WTC11 (cell line): ENCODE measurements at regions not wholly inside any gene's neighbourhood (a gene's known extent, or its start where the extent isn't known, plus 50 kb on each side); places are given as distances from the start of the nearest gene placed in this dataset.

ENCODE experiments used
- ATAC-seq: fragments of 200-7000 bp; cut with Tn5 transposase; 2 replicates; pipeline ENCODE4 v1.10.0; 2021; ENCODE audit warnings: mild to moderate bottlenecking, moderate library complexity
- CTCF ChIA-PET: fragments of 300-600 bp; sonication (Branson Sonifier 250); formaldehyde crosslinking; loops from one replicate; lab custom pipeline; 2021; ENCODE audit warnings: antibody characterized with exemption; lab: Charles Lee
- POLR2A ChIA-PET: fragments of 350-600 bp; sonication (Branson Sonifier 250); formaldehyde crosslinking; loops from one replicate; lab custom pipeline; 2021; ENCODE audit warnings: antibody characterized with exemption; lab: Charles Lee
- DNase-seq: peaks from one replicate; pipeline ENCODE4 v3.0.0; 2021; ENCODE audit warnings: low spot score
- H3K27ac Mint-ChIP-seq: 2 replicates; pipeline ENCODE4 v1.8.0; 2021; ENCODE audit warnings: mixed read lengths
- H3K27me3 Mint-ChIP-seq: 2 replicates; pipeline ENCODE4 v1.8.0; 2021; ENCODE audit warnings: low read depth, mild to moderate bottlenecking, moderate library complexity, mixed read lengths
- H3K36me3 Mint-ChIP-seq: 2 replicates; pipeline ENCODE4 v1.8.0; 2021; ENCODE audit warnings: mixed read lengths
- H3K4me1 Mint-ChIP-seq: 2 replicates; pipeline ENCODE4 v1.8.0; 2022; ENCODE audit warnings: mixed read lengths
- H3K4me3 Mint-ChIP-seq: 2 replicates; pipeline ENCODE4 v1.8.0; 2021; ENCODE audit warnings: mild to moderate bottlenecking, moderate library complexity, mixed read lengths
- H3K9me3 Mint-ChIP-seq: 2 replicates; pipeline ENCODE4 v1.8.0; 2021; ENCODE audit warnings: mixed read lengths
- EMX1 ChIP-seq: fragments of 250-450 bp; sonication (Bioruptor Pico); IDR thresholded peaks from 2 replicates; pipeline ENCODE4 v1.8.0; 2021; ENCODE audit warnings: mild to moderate bottlenecking
- ESRRA ChIP-seq: sonication (generic); formaldehyde crosslinking; IDR thresholded peaks from 2 replicates; pipeline ENCODE4 v1.8.1; 2022; ENCODE audit warnings: mild to moderate bottlenecking, missing genetic modification reagents, borderline replicate concordance
- ETV6 ChIP-seq: sonication (generic); formaldehyde crosslinking; IDR thresholded peaks from 2 replicates; pipeline ENCODE4 v1.8.1; 2022; ENCODE audit warnings: mild to moderate bottlenecking, missing genetic modification reagents
- FOXJ3 ChIP-seq: sonication (generic); formaldehyde crosslinking; IDR thresholded peaks from 2 replicates; pipeline ENCODE4 v1.9.0; 2021; ENCODE audit warnings: missing genetic modification reagents, mild to moderate bottlenecking, borderline replicate concordance
- IRF2 ChIP-seq: sonication (generic); formaldehyde crosslinking; IDR thresholded peaks from 2 replicates; pipeline ENCODE4 v1.8.0; 2022; ENCODE audit warnings: low read depth, missing genetic modification reagents, borderline replicate concordance
- KAT7 ChIP-seq: sonication (generic); formaldehyde crosslinking; IDR thresholded peaks from 2 replicates; pipeline ENCODE4 v1.8.1; 2023; ENCODE audit warnings: missing genetic modification reagents, mild to moderate bottlenecking, borderline replicate concordance
- MYBL2 ChIP-seq: sonication (generic); formaldehyde crosslinking; IDR thresholded peaks from 2 replicates; pipeline ENCODE4 v1.8.1; 2023; ENCODE audit warnings: mild to moderate bottlenecking, moderate library complexity, missing genetic modification reagents
- RORB ChIP-seq: fragments of 250-450 bp; sonication (Bioruptor Pico); IDR thresholded peaks from 2 replicates; pipeline ENCODE4 v1.9.0; 2021; ENCODE audit warnings: mild to moderate bottlenecking
- ZNF219 ChIP-seq: sonication (generic); formaldehyde crosslinking; IDR thresholded peaks from 2 replicates; pipeline ENCODE4 v1.8.0; 2023; ENCODE audit warnings: missing genetic modification reagents, mild to moderate bottlenecking, borderline replicate concordance
- ZNF423 ChIP-seq: fragments of 250-450 bp; sonication (Bioruptor Pico); IDR thresholded peaks from 2 replicates; pipeline ENCODE4 v2.1.2; 2022; ENCODE audit warnings: mild to moderate bottlenecking, moderate library complexity
- ZNF671 ChIP-seq: fragments of 250-450 bp; sonication (Bioruptor Pico); IDR thresholded peaks from 2 replicates; pipeline ENCODE4 v1.8.0; 2021; ENCODE audit warnings: mild to moderate bottlenecking
- TF ChIP-seq, protein P1 (sequence below): sonication (generic); formaldehyde crosslinking; IDR thresholded peaks from 2 replicates; pipeline ENCODE4 v1.8.1; 2022; ENCODE audit warnings: mild to moderate bottlenecking, missing genetic modification reagents, moderate library complexity, borderline replicate concordance
- TF ChIP-seq, protein P2 (sequence below): sonication (generic); formaldehyde crosslinking; IDR thresholded peaks from 2 replicates; pipeline ENCODE4 v1.8.1; 2023; ENCODE audit warnings: mild to moderate bottlenecking, moderate library complexity, missing genetic modification reagents
- TF ChIP-seq, protein P3 (sequence below): sonication (generic); formaldehyde crosslinking; IDR thresholded peaks from 2 replicates; pipeline ENCODE4 v1.8.0; 2022; ENCODE audit warnings: mild to moderate bottlenecking, missing genetic modification reagents
- TF ChIP-seq, protein P4 (sequence below): sonication (generic); formaldehyde crosslinking; IDR thresholded peaks from 2 replicates; pipeline ENCODE4 v1.8.1; 2023; ENCODE audit warnings: mild to moderate bottlenecking, missing genetic modification reagents
- TF ChIP-seq, protein P5 (sequence below): fragments of 250-450 bp; sonication (Bioruptor Pico); IDR thresholded peaks from 2 replicates; pipeline ENCODE4 v1.9.0; 2021; ENCODE audit warnings: mild to moderate bottlenecking
- TF ChIP-seq, protein P6 (sequence below): sonication (generic); formaldehyde crosslinking; IDR thresholded peaks from 2 replicates; pipeline ENCODE4 v1.8.0; 2023; ENCODE audit warnings: mild to moderate bottlenecking, missing genetic modification reagents
- TF ChIP-seq, protein P7 (sequence below): sonication (generic); formaldehyde crosslinking; IDR thresholded peaks from 2 replicates; pipeline ENCODE4 v1.8.0; 2023; ENCODE audit warnings: missing genetic modification reagents, mild to moderate bottlenecking, borderline replicate concordance

DNA sequence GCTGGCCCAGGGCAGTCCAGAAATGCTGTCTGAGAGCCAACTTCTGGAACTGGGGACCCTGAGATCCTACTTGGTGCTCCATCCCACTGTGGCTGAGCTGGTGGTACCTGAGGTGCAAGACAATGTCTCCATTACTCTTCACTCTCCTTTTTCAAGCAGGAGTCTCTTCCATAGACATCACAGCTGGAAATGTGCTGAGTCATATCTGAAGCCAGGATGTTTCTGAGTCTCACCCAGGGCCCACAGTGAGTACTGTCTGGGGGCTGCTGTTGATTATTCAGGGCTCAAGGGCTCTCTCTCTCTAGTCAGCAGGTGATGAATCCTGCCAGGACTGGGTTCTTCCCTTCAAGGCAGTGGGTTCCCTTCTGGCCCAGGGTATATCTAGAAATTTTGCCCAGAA is 145.2 kb upstream of the TAS2R1 start (continued):
- TF ChIP-seq, protein P1, sequence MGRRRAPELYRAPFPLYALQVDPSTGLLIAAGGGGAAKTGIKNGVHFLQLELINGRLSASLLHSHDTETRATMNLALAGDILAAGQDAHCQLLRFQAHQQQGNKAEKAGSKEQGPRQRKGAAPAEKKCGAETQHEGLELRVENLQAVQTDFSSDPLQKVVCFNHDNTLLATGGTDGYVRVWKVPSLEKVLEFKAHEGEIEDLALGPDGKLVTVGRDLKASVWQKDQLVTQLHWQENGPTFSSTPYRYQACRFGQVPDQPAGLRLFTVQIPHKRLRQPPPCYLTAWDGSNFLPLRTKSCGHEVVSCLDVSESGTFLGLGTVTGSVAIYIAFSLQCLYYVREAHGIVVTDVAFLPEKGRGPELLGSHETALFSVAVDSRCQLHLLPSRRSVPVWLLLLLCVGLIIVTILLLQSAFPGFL (CRISPR knock-in tag) = no peak

DNA sequence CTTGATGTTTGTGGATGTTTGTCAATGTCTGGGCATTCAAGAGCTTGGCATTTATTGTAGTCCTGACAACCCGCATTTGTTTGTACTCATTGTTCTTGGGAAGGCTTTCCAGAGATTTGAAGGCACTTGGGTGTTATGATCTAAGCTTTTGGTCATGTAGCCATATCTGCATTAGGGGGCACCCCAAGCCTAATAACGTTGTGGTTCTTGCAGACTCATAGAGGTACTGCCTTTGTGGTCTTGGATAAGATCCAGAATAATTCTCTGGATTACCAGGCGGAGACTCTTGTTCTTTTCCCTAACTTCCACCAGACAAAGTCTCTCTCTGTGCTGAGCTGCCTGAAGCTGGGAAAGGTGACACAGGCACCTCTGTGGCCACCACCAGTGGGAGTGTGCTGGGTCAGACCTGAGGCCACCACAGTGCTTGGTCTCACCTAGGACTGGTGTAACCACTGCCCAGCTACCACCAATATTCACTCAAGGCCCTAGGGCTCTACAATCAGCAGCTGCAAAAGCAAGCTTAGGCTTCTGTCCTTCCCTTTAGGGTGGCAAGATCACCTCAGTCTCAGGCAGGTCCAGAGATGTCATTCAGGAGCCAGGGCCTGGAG is 144.4 kb upstream of the TAS2R1 start:
- Mint-ChIP-seq H3K27me3 (no peaks in the 10 kb centered on the region), H3K4me3 (no peak overlapping the region), H3K9me3 (peaks cover 22% of the 10 kb centered on the region), H3K4me1 (no peaks in the 10 kb centered on the region), H3K36me3 (peaks cover 6% of the 10 kb centered on the region; the same call in 1 of the 2 replicates), H3K27ac (no peak overlapping the region)
- POLR2A ChIA-PET = no interaction called here
- ATAC-seq = peak; percentile 85
- peak; percentile 27 for DNase-seq
- no peak for TF ChIP-seq FOXJ3 (CRISPR knock-in tag)
- TF ChIP-seq, protein P1 (CRISPR knock-in tag) = no peak
- no peak for TF ChIP-seq ZNF423 (CRISPR knock-in tag)
- TF ChIP-seq KAT7 = no peak
- TF ChIP-seq, protein P2, sequence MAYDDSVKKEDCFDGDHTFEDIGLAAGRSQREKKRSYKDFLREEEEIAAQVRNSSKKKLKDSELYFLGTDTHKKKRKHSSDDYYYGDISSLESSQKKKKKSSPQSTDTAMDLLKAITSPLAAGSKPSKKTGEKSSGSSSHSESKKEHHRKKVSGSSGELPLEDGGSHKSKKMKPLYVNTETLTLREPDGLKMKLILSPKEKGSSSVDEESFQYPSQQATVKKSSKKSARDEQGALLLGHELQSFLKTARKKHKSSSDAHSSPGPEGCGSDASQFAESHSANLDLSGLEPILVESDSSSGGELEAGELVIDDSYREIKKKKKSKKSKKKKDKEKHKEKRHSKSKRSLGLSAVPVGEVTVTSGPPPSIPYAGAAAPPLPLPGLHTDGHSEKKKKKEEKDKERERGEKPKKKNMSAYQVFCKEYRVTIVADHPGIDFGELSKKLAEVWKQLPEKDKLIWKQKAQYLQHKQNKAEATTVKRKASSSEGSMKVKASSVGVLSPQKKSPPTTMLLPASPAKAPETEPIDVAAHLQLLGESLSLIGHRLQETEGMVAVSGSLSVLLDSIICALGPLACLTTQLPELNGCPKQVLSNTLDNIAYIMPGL (CRISPR knock-in tag) = no peak
- TF ChIP-seq, protein P3, sequence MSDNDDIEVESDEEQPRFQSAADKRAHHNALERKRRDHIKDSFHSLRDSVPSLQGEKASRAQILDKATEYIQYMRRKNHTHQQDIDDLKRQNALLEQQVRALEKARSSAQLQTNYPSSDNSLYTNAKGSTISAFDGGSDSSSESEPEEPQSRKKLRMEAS (CRISPR knock-in tag) = no peak
- no peak for TF ChIP-seq MYBL2 (CRISPR knock-in tag)
- TF ChIP-seq, protein P4, sequence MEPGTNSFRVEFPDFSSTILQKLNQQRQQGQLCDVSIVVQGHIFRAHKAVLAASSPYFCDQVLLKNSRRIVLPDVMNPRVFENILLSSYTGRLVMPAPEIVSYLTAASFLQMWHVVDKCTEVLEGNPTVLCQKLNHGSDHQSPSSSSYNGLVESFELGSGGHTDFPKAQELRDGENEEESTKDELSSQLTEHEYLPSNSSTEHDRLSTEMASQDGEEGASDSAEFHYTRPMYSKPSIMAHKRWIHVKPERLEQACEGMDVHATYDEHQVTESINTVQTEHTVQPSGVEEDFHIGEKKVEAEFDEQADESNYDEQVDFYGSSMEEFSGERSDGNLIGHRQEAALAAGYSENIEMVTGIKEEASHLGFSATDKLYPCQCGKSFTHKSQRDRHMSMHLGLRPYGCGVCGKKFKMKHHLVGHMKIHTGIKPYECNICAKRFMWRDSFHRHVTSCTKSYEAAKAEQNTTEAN (CRISPR knock-in tag) = no peak
- TF ChIP-seq, protein P5, sequence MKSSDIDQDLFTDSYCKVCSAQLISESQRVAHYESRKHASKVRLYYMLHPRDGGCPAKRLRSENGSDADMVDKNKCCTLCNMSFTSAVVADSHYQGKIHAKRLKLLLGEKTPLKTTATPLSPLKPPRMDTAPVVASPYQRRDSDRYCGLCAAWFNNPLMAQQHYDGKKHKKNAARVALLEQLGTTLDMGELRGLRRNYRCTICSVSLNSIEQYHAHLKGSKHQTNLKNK (CRISPR knock-in tag) = no peak
- TF ChIP-seq ZNF219 (CRISPR knock-in tag) = no peak
- TF ChIP-seq EMX1 (CRISPR knock-in tag) = no peak
- TF ChIP-seq IRF2 = no peak
- no peak for TF ChIP-seq ESRRA (CRISPR knock-in tag)
- CTCF ChIA-PET = interaction anchor here (1.0 to 3.7 kb wide), 7 partner anchors 60 to 509 kb away, joined by 3 to 24 read pairs (median 6); no protein-coding TSS in a partner anchor

DNA sequence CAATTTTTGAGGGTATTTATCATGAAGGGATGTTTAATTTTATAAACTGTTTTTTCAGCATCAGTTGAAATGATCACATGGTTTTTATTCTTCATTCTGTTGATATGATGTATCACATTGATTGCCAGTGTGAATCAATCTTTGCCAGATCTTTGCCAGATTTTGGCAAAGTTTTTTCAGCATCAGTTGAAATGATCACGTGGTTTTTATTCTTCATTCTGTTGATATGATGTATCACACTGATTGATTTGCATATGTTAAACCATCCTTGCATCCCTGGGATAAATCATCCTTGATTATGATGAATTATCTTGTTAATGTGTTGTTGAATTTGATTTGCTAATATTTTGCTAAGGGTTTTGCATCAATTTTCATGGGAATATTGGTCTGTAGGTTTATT is 140.9 kb upstream of the TAS2R1 start:
- ATAC-seq = no peak
- no peak overlapping the region for H3K27ac Mint-ChIP-seq
- H3K27me3 Mint-ChIP-seq = no peaks in the 10 kb centered on the region
- no peak for DNase-seq
- POLR2A ChIA-PET = no interaction called here
- no peak overlapping the region for H3K4me3 Mint-ChIP-seq
- CTCF ChIA-PET = no interaction called here
- H3K36me3 Mint-ChIP-seq = no peaks in the 10 kb centered on the region
- H3K4me1 Mint-ChIP-seq = no peaks in the 10 kb centered on the region
- 0 out of 2 replicates have a peak, but pooled peaks cover 4% of the 10 kb centered on the region for H3K9me3 Mint-ChIP-seq
- no peak for TF ChIP-seq ETV6 (CRISPR knock-in tag)
- TF ChIP-seq, protein P1 (CRISPR knock-in tag) = no peak
- TF ChIP-seq ZNF671 = no peak
- TF ChIP-seq, protein P6, sequence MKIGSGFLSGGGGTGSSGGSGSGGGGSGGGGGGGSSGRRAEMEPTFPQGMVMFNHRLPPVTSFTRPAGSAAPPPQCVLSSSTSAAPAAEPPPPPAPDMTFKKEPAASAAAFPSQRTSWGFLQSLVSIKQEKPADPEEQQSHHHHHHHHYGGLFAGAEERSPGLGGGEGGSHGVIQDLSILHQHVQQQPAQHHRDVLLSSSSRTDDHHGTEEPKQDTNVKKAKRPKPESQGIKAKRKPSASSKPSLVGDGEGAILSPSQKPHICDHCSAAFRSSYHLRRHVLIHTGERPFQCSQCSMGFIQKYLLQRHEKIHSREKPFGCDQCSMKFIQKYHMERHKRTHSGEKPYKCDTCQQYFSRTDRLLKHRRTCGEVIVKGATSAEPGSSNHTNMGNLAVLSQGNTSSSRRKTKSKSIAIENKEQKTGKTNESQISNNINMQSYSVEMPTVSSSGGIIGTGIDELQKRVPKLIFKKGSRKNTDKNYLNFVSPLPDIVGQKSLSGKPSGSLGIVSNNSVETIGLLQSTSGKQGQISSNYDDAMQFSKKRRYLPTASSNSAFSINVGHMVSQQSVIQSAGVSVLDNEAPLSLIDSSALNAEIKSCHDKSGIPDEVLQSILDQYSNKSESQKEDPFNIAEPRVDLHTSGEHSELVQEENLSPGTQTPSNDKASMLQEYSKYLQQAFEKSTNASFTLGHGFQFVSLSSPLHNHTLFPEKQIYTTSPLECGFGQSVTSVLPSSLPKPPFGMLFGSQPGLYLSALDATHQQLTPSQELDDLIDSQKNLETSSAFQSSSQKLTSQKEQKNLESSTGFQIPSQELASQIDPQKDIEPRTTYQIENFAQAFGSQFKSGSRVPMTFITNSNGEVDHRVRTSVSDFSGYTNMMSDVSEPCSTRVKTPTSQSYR = no peak
- TF ChIP-seq, protein P7, sequence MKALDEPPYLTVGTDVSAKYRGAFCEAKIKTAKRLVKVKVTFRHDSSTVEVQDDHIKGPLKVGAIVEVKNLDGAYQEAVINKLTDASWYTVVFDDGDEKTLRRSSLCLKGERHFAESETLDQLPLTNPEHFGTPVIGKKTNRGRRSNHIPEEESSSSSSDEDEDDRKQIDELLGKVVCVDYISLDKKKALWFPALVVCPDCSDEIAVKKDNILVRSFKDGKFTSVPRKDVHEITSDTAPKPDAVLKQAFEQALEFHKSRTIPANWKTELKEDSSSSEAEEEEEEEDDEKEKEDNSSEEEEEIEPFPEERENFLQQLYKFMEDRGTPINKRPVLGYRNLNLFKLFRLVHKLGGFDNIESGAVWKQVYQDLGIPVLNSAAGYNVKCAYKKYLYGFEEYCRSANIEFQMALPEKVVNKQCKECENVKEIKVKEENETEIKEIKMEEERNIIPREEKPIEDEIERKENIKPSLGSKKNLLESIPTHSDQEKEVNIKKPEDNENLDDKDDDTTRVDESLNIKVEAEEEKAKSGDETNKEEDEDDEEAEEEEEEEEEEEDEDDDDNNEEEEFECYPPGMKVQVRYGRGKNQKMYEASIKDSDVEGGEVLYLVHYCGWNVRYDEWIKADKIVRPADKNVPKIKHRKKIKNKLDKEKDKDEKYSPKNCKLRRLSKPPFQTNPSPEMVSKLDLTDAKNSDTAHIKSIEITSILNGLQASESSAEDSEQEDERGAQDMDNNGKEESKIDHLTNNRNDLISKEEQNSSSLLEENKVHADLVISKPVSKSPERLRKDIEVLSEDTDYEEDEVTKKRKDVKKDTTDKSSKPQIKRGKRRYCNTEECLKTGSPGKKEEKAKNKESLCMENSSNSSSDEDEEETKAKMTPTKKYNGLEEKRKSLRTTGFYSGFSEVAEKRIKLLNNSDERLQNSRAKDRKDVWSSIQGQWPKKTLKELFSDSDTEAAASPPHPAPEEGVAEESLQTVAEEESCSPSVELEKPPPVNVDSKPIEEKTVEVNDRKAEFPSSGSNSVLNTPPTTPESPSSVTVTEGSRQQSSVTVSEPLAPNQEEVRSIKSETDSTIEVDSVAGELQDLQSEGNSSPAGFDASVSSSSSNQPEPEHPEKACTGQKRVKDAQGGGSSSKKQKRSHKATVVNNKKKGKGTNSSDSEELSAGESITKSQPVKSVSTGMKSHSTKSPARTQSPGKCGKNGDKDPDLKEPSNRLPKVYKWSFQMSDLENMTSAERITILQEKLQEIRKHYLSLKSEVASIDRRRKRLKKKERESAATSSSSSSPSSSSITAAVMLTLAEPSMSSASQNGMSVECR (CRISPR knock-in tag) = no peak
- TF ChIP-seq RORB (CRISPR knock-in tag) = no peak
